ENCODE measurements at regions not wholly inside any gene's neighbourhood (a gene's known extent, or its start where the extent isn't known, plus 50 kb on each side); places are given as distances from the start of the nearest gene placed in this dataset.

- TF ChIP-seq, protein P1, sequence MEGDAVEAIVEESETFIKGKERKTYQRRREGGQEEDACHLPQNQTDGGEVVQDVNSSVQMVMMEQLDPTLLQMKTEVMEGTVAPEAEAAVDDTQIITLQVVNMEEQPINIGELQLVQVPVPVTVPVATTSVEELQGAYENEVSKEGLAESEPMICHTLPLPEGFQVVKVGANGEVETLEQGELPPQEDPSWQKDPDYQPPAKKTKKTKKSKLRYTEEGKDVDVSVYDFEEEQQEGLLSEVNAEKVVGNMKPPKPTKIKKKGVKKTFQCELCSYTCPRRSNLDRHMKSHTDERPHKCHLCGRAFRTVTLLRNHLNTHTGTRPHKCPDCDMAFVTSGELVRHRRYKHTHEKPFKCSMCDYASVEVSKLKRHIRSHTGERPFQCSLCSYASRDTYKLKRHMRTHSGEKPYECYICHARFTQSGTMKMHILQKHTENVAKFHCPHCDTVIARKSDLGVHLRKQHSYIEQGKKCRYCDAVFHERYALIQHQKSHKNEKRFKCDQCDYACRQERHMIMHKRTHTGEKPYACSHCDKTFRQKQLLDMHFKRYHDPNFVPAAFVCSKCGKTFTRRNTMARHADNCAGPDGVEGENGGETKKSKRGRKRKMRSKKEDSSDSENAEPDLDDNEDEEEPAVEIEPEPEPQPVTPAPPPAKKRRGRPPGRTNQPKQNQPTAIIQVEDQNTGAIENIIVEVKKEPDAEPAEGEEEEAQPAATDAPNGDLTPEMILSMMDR (IDR thresholded peaks at IDR 0.05 in 8 of 11, conservative IDR thresholded peaks at IDR 0.05 in 3 of 11), result no peak
- no peak for TF ChIP-seq POLR2A (IDR thresholded peaks at IDR 0.05)
- TF ChIP-seq POLR2AphosphoS5 (IDR thresholded peaks at IDR 0.05), result no peak
Observed at GRCh38 chr2:6314218-6314960, 551.3 kb downstream of the CMPK2 start.

Data from spleen (tissue), 7 donors.